ENCODE measurements at regions not wholly inside any gene's neighbourhood (a gene's known extent, or its start where the extent isn't known, plus 50 kb on each side); places are given as distances from the start of the nearest gene placed in this dataset.

DNA sequence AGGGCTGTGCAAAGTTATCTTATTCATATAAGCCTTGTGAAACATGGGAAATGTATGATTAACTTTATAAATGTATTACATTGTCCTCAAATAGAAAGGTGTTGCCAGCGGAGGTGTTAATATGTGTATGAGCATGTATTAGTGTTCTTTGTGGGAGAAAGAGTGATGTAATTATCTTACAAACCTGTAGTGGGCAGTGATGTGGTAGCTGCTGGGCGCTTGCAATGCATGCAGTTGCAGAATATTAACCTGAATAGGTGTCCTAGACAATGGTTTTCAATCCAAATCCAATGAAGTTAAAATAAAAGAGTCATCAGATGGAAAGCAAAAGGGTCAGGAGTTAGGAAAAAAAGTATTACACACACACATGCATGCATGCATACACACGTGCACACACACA, 881.3 kb upstream of the CADM2 start:
- H3K27ac ChIP-seq = no peak overlapping the region
- no peak overlapping the region for H3K4me3 ChIP-seq
- DNase-seq = no peak
- TF ChIP-seq, protein P1, sequence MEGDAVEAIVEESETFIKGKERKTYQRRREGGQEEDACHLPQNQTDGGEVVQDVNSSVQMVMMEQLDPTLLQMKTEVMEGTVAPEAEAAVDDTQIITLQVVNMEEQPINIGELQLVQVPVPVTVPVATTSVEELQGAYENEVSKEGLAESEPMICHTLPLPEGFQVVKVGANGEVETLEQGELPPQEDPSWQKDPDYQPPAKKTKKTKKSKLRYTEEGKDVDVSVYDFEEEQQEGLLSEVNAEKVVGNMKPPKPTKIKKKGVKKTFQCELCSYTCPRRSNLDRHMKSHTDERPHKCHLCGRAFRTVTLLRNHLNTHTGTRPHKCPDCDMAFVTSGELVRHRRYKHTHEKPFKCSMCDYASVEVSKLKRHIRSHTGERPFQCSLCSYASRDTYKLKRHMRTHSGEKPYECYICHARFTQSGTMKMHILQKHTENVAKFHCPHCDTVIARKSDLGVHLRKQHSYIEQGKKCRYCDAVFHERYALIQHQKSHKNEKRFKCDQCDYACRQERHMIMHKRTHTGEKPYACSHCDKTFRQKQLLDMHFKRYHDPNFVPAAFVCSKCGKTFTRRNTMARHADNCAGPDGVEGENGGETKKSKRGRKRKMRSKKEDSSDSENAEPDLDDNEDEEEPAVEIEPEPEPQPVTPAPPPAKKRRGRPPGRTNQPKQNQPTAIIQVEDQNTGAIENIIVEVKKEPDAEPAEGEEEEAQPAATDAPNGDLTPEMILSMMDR (IDR thresholded peaks at IDR 0.05) = no peak
- no peak for TF ChIP-seq POLR2A (IDR thresholded peaks at IDR 0.05)
- no peaks in the 10 kb centered on the region for H3K36me3 ChIP-seq
- no peaks in the 10 kb centered on the region for H3K27me3 ChIP-seq
- no peaks in the 10 kb centered on the region for H3K4me1 ChIP-seq
- H3K9me3 ChIP-seq = no peaks in the 10 kb centered on the region

DNA sequence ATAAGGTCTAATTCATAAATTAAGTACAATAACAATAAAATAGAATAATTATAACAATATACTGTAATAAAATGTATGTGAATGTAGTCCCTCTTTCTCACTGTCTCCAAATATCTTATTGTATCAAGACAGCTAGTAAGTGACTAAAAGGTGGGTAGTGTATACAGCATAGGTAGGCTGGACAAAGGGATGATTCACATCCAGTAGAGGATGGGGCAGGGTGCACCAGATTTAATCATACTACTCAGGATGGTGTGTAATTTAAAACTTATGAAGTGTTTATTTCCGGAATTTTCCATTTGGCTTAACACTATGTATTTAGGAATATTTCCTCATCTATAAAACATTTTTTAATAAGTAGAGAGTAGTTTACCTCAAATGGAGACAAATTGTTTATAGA, 876.1 kb upstream of the CADM2 start:
- H3K4me1 ChIP-seq = no peaks in the 10 kb centered on the region
- H3K9me3 ChIP-seq = peaks cover 0 to 6% (median 0%) of the 10 kb centered on the region in 4 donors
- H3K4me3 ChIP-seq = no peak overlapping the region
- no peak for DNase-seq
- H3K36me3 ChIP-seq = no peaks in the 10 kb centered on the region
- H3K27ac ChIP-seq = no peak overlapping the region
- TF ChIP-seq, protein P1 (IDR thresholded peaks at IDR 0.05) = no peak
- TF ChIP-seq POLR2A (IDR thresholded peaks at IDR 0.05) = no peak
- no peaks in the 10 kb centered on the region for H3K27me3 ChIP-seq

- H3K4me3 ChIP-seq = no peak overlapping the region
- no peak overlapping the region for H3K27ac ChIP-seq
- H3K4me1 ChIP-seq = no peaks in the 10 kb centered on the region
- DNase-seq = no peak
- no peaks in the 10 kb centered on the region for H3K36me3 ChIP-seq
- H3K9me3 ChIP-seq = peaks cover 0 to 3% (median 0%) of the 10 kb centered on the region in 4 donors
- no peaks in the 10 kb centered on the region for H3K27me3 ChIP-seq
- no peak for TF ChIP-seq POLR2A (IDR thresholded peaks at IDR 0.05)
- TF ChIP-seq, protein P1 (IDR thresholded peaks at IDR 0.05) = no peak
Observed at GRCh38 chr3:84092907-84093306, 865.9 kb upstream of the CADM2 start.

DNA sequence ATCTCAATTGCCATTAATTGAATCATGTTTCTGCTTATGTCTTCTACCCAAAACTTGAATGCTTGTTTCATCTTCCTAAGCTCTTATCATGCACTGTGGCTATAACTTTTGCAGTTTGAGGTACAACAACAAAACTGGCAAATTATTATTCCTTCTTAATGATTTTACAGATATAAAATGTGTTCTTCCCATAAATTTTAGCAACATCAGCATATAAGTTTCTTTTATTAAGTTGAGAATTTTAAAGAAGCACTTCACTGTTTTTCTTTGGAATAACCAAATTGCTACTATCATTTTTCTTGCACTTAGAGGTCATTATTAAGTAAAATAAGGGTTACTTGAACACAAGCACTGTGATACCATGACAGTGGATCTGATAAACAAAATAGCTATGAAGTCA, 862.6 kb upstream of the CADM2 start:
- Histone ChIP-seq H3K36me3 (no peaks in the 10 kb centered on the region), H3K27me3 (no peaks in the 10 kb centered on the region), H3K9me3 (peaks cover 0 to 3% (median 0%) of the 10 kb centered on the region in 4 donors), H3K27ac (no peak overlapping the region), H3K4me1 (no peaks in the 10 kb centered on the region), H3K4me3 (no peak overlapping the region)
- TF ChIP-seq POLR2A (IDR thresholded peaks at IDR 0.05) = no peak
- TF ChIP-seq, protein P1 (IDR thresholded peaks at IDR 0.05) = no peak
- DNase-seq = no peak

GRCh38 chr3:84100861-84101260, 857.9 kb upstream of the CADM2 start:
- Histone ChIP-seq H3K27me3 (no peaks in the 10 kb centered on the region), H3K4me1 (no peaks in the 10 kb centered on the region), H3K4me3 (no peak overlapping the region), H3K9me3 (no peaks in the 10 kb centered on the region), H3K27ac (no peak overlapping the region), H3K36me3 (no peaks in the 10 kb centered on the region)
- no peak for TF ChIP-seq POLR2A (IDR thresholded peaks at IDR 0.05)
- TF ChIP-seq, protein P1 (IDR thresholded peaks at IDR 0.05) = no peak
- no peak for DNase-seq

- Histone ChIP-seq H3K4me3 (no peak overlapping the region), H3K4me1 (no peaks in the 10 kb centered on the region), H3K36me3 (no peaks in the 10 kb centered on the region), H3K27ac (no peak overlapping the region), H3K27me3 (no peaks in the 10 kb centered on the region), H3K9me3 (no peaks in the 10 kb centered on the region)
- TF ChIP-seq, protein P1 (IDR thresholded peaks at IDR 0.05) = no peak
- TF ChIP-seq POLR2A (IDR thresholded peaks at IDR 0.05) = no peak
- DNase-seq = no peak
Observed at GRCh38 chr3:84108442-84108971, 850.3 kb upstream of the CADM2 start.
